Neuronal stem cell (in vitro differentiated cells): ENCODE measurements at regions not wholly inside any gene's neighbourhood (a gene's known extent, or its start where the extent isn't known, plus 50 kb on each side); places are given as distances from the start of the nearest gene placed in this dataset.

Experiments
- DNase-seq: peaks from one replicate; pipeline ENCODE4 v3.0.0-alpha.2; 2013; ENCODE audit warnings: low spot score
- H2AFZ ChIP-seq: one replicate; pipeline ENCODE4 v1.6.1; 2013; ENCODE audit warnings: mild to moderate bottlenecking, low read length, inconsistent platforms
- H2AK5ac ChIP-seq: 2 replicates; pipeline ENCODE4 v1.6.1; 2013; ENCODE audit warnings: low read depth, mild to moderate bottlenecking, inconsistent platforms, low read length, moderate library complexity, mixed read lengths
- H2BK120ac ChIP-seq: 2 replicates; pipeline ENCODE4 v1.6.1; 2013; ENCODE audit warnings: low read depth, mild to moderate bottlenecking, inconsistent platforms, low read length, moderate library complexity, mixed read lengths
- H2BK12ac ChIP-seq: one replicate; pipeline ENCODE4 v1.6.1; 2013; ENCODE audit warnings: low read length, inconsistent platforms
- H2BK15ac ChIP-seq: 2 replicates; pipeline ENCODE4 v1.6.1; 2013; ENCODE audit warnings: mild to moderate bottlenecking, low read length, inconsistent platforms, mixed read lengths
- H2BK5ac ChIP-seq: one replicate; pipeline ENCODE4 v1.6.1; 2013; ENCODE audit warnings: inconsistent platforms, mild to moderate bottlenecking, low read length, moderate library complexity
- H3K14ac ChIP-seq: one replicate; pipeline ENCODE4 v1.6.1; 2013; ENCODE audit warnings: low read length, inconsistent platforms
- H3K18ac ChIP-seq: 2 replicates; pipeline ENCODE4 v1.6.1; 2013; ENCODE audit warnings: low read length, inconsistent platforms
- H3K23ac ChIP-seq: 2 replicates; pipeline ENCODE4 v1.6.1; 2013; ENCODE audit warnings: low read depth, mild to moderate bottlenecking, mixed read lengths, low read length, inconsistent platforms; ENCODE audit not compliant: poor library complexity
- H3K27ac ChIP-seq: replicated peaks from 3 replicates; pipeline ENCODE4 v1.5.1; 2013; ENCODE audit warnings: low read length, inconsistent platforms
- H3K27me3 ChIP-seq, 3 experiments: 2 replicates each; pipeline ENCODE4 v1.6.1; 2013; ENCODE audit warnings: low read length in 3 of 3, mild to moderate bottlenecking in 2 of 3, inconsistent platforms in 1 of 3, low read depth in 1 of 3, mixed read lengths in 1 of 3, moderate library complexity in 1 of 3; ENCODE audit not compliant: control insufficient read depth in 3 of 3, insufficient read depth in 3 of 3
- H3K36me3 ChIP-seq, 2 donors: replicated peaks in 1 of 2; 2 replicates each; pipeline ENCODE4 v1.6.1; 2013; ENCODE audit warnings: low read length in 2 of 2; ENCODE audit not compliant: control insufficient read depth in 2 of 2, insufficient read depth in 2 of 2
- H3K4ac ChIP-seq: 2 replicates; pipeline ENCODE4 v1.6.1; 2013; ENCODE audit warnings: inconsistent platforms, mild to moderate bottlenecking, low read length, moderate library complexity
- H3K4me1 ChIP-seq, 2 donors: 1 replicate in 1 of 2; 2 replicates in 1 of 2; pipeline ENCODE4 v1.6.1; 2013; ENCODE audit warnings: low read length in 2 of 2, low read depth in 1 of 2; ENCODE audit not compliant: control insufficient read depth in 2 of 2, insufficient read depth in 1 of 2
- H3K4me2 ChIP-seq: one replicate; pipeline ENCODE4 v1.6.1; 2013; ENCODE audit warnings: mild to moderate bottlenecking, low read length, inconsistent platforms; ENCODE audit not compliant: insufficient read depth, poor library complexity, severe bottlenecking
- H3K4me3 ChIP-seq, 2 donors: 2 replicates each; pipeline ENCODE4 v1.5.1; 2013; ENCODE audit warnings: low read length in 2 of 2, mild to moderate bottlenecking in 2 of 2, inconsistent platforms in 1 of 2, moderate library complexity in 1 of 2
- H3K79me1 ChIP-seq: one replicate; pipeline ENCODE4 v1.6.1; 2013; ENCODE audit warnings: low read depth, mild to moderate bottlenecking, inconsistent platforms, low read length, moderate library complexity
- H3K9ac ChIP-seq: one replicate; pipeline ENCODE4 v1.6.1; 2013; ENCODE audit warnings: mild to moderate bottlenecking, low read depth, low read length, inconsistent platforms; ENCODE audit not compliant: poor library complexity
- H3K9me3 ChIP-seq, 2 donors: replicated peaks in 1 of 2; 2 replicates each; pipeline versions ENCODE3 to v1.6.1; 2013; ENCODE audit warnings: low read length in 2 of 2, mild to moderate bottlenecking in 2 of 2, inconsistent platforms in 1 of 2, low read depth in 1 of 2, mixed read lengths in 1 of 2, moderate library complexity in 1 of 2; ENCODE audit not compliant: control insufficient read depth in 2 of 2, insufficient read depth in 1 of 2
- H4K8ac ChIP-seq: one replicate; pipeline ENCODE4 v1.6.1; 2013; ENCODE audit warnings: low read depth, mild to moderate bottlenecking, inconsistent platforms, low read length, moderate library complexity
- H4K91ac ChIP-seq: one replicate; pipeline ENCODE4 v1.6.1; 2013; ENCODE audit warnings: low read length, low read depth, mild to moderate bottlenecking, inconsistent platforms; ENCODE audit not compliant: poor library complexity
- WGBS, 2 donors: extraction: QIAGEN DNeasy Blood & Tissue Kit; methylation state at CpG; one replicate each; pipeline ENCODE4 v1.1.7; 2013; ENCODE audit warnings: missing lambda C conversion rate in 2 of 2, mixed read lengths in 1 of 2; ENCODE audit not compliant: insufficient read length in 2 of 2, insufficient replicate concordance in 1 of 2; ENCODE audit errors: extremely low coverage in 2 of 2; 5-methylcytosine and 5-hydroxymethylcytosine counted together

- no peaks in the 10 kb centered on the region for H3K36me3 ChIP-seq
- no peak overlapping the region for H3K4ac ChIP-seq
- no peak overlapping the region for H3K14ac ChIP-seq
- H3K79me1 ChIP-seq: no peaks in the 10 kb centered on the region
- H2BK15ac ChIP-seq: no peak overlapping the region
- H2BK5ac ChIP-seq: no peak overlapping the region
- no peak overlapping the region for H3K23ac ChIP-seq
- H2BK120ac ChIP-seq: no peak overlapping the region
- H4K91ac ChIP-seq: no peak overlapping the region
- H3K18ac ChIP-seq: no peak overlapping the region
- H3K9me3 ChIP-seq: no peaks in the 10 kb centered on the region
- no peak overlapping the region for H3K9ac ChIP-seq
- H2AFZ ChIP-seq: no peak overlapping the region
- no peak for DNase-seq
- H2AK5ac ChIP-seq: no peak overlapping the region
- H3K4me1 ChIP-seq: no peaks in the 10 kb centered on the region
- no peak overlapping the region for H3K4me2 ChIP-seq
- no CpG with 5 or more reads among the region's 1 CpG for WGBS, 2 donors
- H3K27ac ChIP-seq: no peak overlapping the region
- no peak overlapping the region for H3K4me3 ChIP-seq
- no peak overlapping the region for H4K8ac ChIP-seq
- no peaks in the 10 kb centered on the region for H3K27me3 ChIP-seq
- no peak overlapping the region for H2BK12ac ChIP-seq
These were observed 327.9 kb upstream of the SORCS1 start for GRCh38 chr10:107492389-107492788.

- Histone ChIP-seq H4K91ac (no peak overlapping the region), H2BK120ac (no peak overlapping the region)
These were observed 325.9 kb upstream of the SORCS1 start for GRCh38 chr10:107490389-107490788.

GRCh38 chr10:107487284-107487683 lies 322.8 kb upstream of the SORCS1 start:
- no peak overlapping the region for H2BK12ac ChIP-seq
- H4K8ac ChIP-seq: no peak overlapping the region
- H3K4me3 ChIP-seq: no peak overlapping the region
- H2BK15ac ChIP-seq: no peak overlapping the region
- H3K36me3 ChIP-seq: no peaks in the 10 kb centered on the region
- no peak overlapping the region for H4K91ac ChIP-seq
- H3K9me3 ChIP-seq: peaks cover 0 to under 1% of the 10 kb centered on the region in 2 donors
- H3K4me1 ChIP-seq: no peaks in the 10 kb centered on the region
- H3K23ac ChIP-seq: no peak overlapping the region
- H3K18ac ChIP-seq: no peak overlapping the region
- no peak overlapping the region for H2BK120ac ChIP-seq
- no peaks in the 10 kb centered on the region for H3K27me3 ChIP-seq
- no peak overlapping the region for H3K9ac ChIP-seq
- no peak overlapping the region for H3K27ac ChIP-seq
- H2AK5ac ChIP-seq: no peak overlapping the region
- no peak overlapping the region for H3K14ac ChIP-seq
- H2BK5ac ChIP-seq: no peak overlapping the region
- no peak for DNase-seq
- no peak overlapping the region for H3K4ac ChIP-seq
- H3K4me2 ChIP-seq: no peak overlapping the region
- no peaks in the 10 kb centered on the region for H3K79me1 ChIP-seq
- WGBS, 2 donors: no CpG with 5 or more reads among the region's 4 CpGs
- no peak overlapping the region for H2AFZ ChIP-seq

More at GRCh38 chr10:107490389-107490788, 325.9 kb upstream of the SORCS1 start:
- WGBS, 2 donors: no CpG with 5 or more reads among the region's 2 CpGs
- Histone ChIP-seq H2AFZ (no peak overlapping the region), H3K4me2 (no peak overlapping the region), H3K79me1 (no peaks in the 10 kb centered on the region), H3K23ac (no peak overlapping the region), H3K36me3 (no peaks in the 10 kb centered on the region), H3K9ac (no peak overlapping the region), H3K14ac (no peak overlapping the region), H3K4ac (no peak overlapping the region), H3K27me3 (no peaks in the 10 kb centered on the region), H3K27ac (no peak overlapping the region), H2BK12ac (no peak overlapping the region), H3K9me3 (no peaks in the 10 kb centered on the region), H2AK5ac (no peak overlapping the region), H2BK15ac (no peak overlapping the region), H3K4me3 (no peak overlapping the region), H4K8ac (no peak overlapping the region), H2BK5ac (no peak overlapping the region), H3K18ac (no peak overlapping the region), H3K4me1 (no peaks in the 10 kb centered on the region)
- no peak for DNase-seq

- WGBS, 2 donors: no CpG with 5 or more reads among the region's 2 CpGs
These were observed 320.5 kb upstream of the SORCS1 start for GRCh38 chr10:107485019-107485418.

More at GRCh38 chr10:107485019-107485418, 320.5 kb upstream of the SORCS1 start:
- Histone ChIP-seq H3K4me2 (no peak overlapping the region), H3K27me3 (no peaks in the 10 kb centered on the region), H3K18ac (no peak overlapping the region), H2BK15ac (no peak overlapping the region), H3K27ac (no peak overlapping the region), H4K8ac (no peak overlapping the region), H3K23ac (no peak overlapping the region), H2BK120ac (no peak overlapping the region), H4K91ac (no peak overlapping the region), H3K4ac (no peak overlapping the region), H3K36me3 (no peaks in the 10 kb centered on the region), H2BK5ac (no peak overlapping the region), H3K9ac (no peak overlapping the region), H2AK5ac (no peak overlapping the region), H3K9me3 (peaks cover 0 to 2% of the 10 kb centered on the region in 2 donors), H3K4me1 (no peaks in the 10 kb centered on the region), H2BK12ac (no peak overlapping the region), H3K4me3 (no peak overlapping the region), H3K79me1 (no peaks in the 10 kb centered on the region), H3K14ac (no peak overlapping the region), H2AFZ (no peak overlapping the region)
- no peak for DNase-seq
